ENCODE measurements at regions not wholly inside any gene's neighbourhood (a gene's known extent, or its start where the extent isn't known, plus 50 kb on each side); places are given as distances from the start of the nearest gene placed in this dataset.

- no peak for DNase-seq (ENCODE audit: low read depth, low spot score)
- TSS peak; percentile 66 for BruUV-seq (replicated peaks)
- intact Hi-C loops (cut with micrococcal nuclease; ENCODE audit: unreplicated experiment) (loop anchor here (5.0 kb wide), 2 partner anchors 85 to 180 kb away; no protein-coding TSS in a partner anchor), in situ Hi-C loops (cut with HindIII; ENCODE audit: low pct_unique_long_range_greater_than_20kb, low sequenced_read_pairs) (no loop called here)
- Histone ChIP-seq H3K27me3 (ENCODE audit: control insufficient read depth, insufficient read depth, low read length) (no peaks in the 10 kb centered on the region; the same call in 1 of the 2 replicates), H3K27ac (ENCODE audit: low read length) (peak overlapping the region; percentile 79), H3K4me1 (ENCODE audit: control insufficient read depth, insufficient read depth, low read length) (no peaks in the 10 kb centered on the region), H3K4me3 (ENCODE audit: low read depth in 2 of 2, low read length in 2 of 2) (peak overlapping the region; percentile 65 to 66), H3K36me3 (ENCODE audit: control insufficient read depth, insufficient read depth, low read length) (no peaks in the 10 kb centered on the region), H3K9me3 (ENCODE audit: control insufficient read depth, insufficient read depth, low read depth, low read length) (no peaks in the 10 kb centered on the region)
- CTCF ChIA-PET: interaction anchor here (0.7 to 1.4 kb wide), 4 partner anchors 54 to 497 kb away, joined by 3 to 11 read pairs (median 4); no protein-coding TSS in a partner anchor
- POLR2A ChIA-PET: interaction anchor here (0.5 to 0.6 kb wide), 2 partner anchors 497 to 531 kb away, joined by 4 to 22 read pairs; no protein-coding TSS in a partner anchor
- TF ChIP-seq TCF7L2 (IDR thresholded peaks at IDR 0.05; ENCODE audit: low read depth, low read length) (no peak), POLR2AphosphoS5 (IDR thresholded peaks at IDR 0.05; ENCODE audit: low read depth, low read length) (no peak), CTCF (IDR thresholded peaks at IDR 0.05) (no peak), SIN3A (IDR thresholded peaks at IDR 0.05; ENCODE audit: borderline replicate concordance, insufficient read depth, low read depth, low read length) (no peak), REST (IDR thresholded peaks at IDR 0.05; ENCODE audit: insufficient read depth in 1 of 2, low read depth in 2 of 2, low read length in 1 of 2) (no peak)
- ATAC-seq: peak; percentile 52
These were observed 367.9 kb downstream of the MTX2 start for GRCh38 chr2:176637142-176637485.

GRCh38 chr2:176637486-176638166 lies 368.4 kb downstream of the MTX2 start:
- peak; percentile 89 for ATAC-seq
- no peaks in the 10 kb centered on the region; the same call in 1 of the 2 replicates for H3K27me3 ChIP-seq (ENCODE audit: control insufficient read depth, insufficient read depth, low read length)
- peak overlapping the region; percentile 79 for H3K27ac ChIP-seq (ENCODE audit: low read length)
- POLR2A ChIA-PET: interaction anchor here (0.6 to 0.7 kb wide), 2 partner anchors 42 to 498 kb away, joined by 12 to 22 read pairs; no protein-coding TSS in a partner anchor
- no peaks in the 10 kb centered on the region for H3K4me1 ChIP-seq (ENCODE audit: control insufficient read depth, insufficient read depth, low read length)
- CTCF ChIA-PET: interaction anchor here (0.6 to 1.4 kb wide), 5 partner anchors 54 to 498 kb away, joined by 3 to 11 read pairs (median 5); no protein-coding TSS in a partner anchor
- no TSS peak for BruUV-seq (replicated peaks)
- no peak for DNase-seq (ENCODE audit: low read depth, low spot score)
- intact Hi-C loops (cut with micrococcal nuclease; ENCODE audit: unreplicated experiment): loop anchor here (2.0 to 5.0 kb wide), 4 partner anchors 85 to 511 kb away; no protein-coding TSS in a partner anchor
- no peak for TF ChIP-seq POLR2AphosphoS5 (IDR thresholded peaks at IDR 0.05; ENCODE audit: low read depth, low read length)
- TF ChIP-seq SIN3A (IDR thresholded peaks at IDR 0.05; ENCODE audit: borderline replicate concordance, insufficient read depth, low read depth, low read length): 0 out of 2 replicates have a peak, but pooled peaks have one; percentile 39
- H3K4me3 ChIP-seq (ENCODE audit: low read depth in 2 of 2, low read length in 2 of 2): peak overlapping the region; percentile 65 to 66
- no peaks in the 10 kb centered on the region for H3K36me3 ChIP-seq (ENCODE audit: control insufficient read depth, insufficient read depth, low read length)
- H3K9me3 ChIP-seq (ENCODE audit: control insufficient read depth, insufficient read depth, low read depth, low read length): no peaks in the 10 kb centered on the region
- in situ Hi-C loops (cut with HindIII; ENCODE audit: low pct_unique_long_range_greater_than_20kb, low sequenced_read_pairs): no loop called here
